Effector memory CD8-positive, alpha-beta T cell (primary cell): ENCODE measurements at regions not wholly inside any gene's neighbourhood (a gene's known extent, or its start where the extent isn't known, plus 50 kb on each side); places are given as distances from the start of the nearest gene placed in this dataset.

Experiments used
- ATAC-seq: fragments of 150-1000 bp; cut with Tn5 transposase; replicated peaks from 2 replicates; pipeline ENCODE4 v1.10.0; 2021; ENCODE audit warnings: mild to moderate bottlenecking, moderate library complexity
- DNase-seq, 3 experiments: peaks; one replicate each; pipeline ENCODE4 v3.0.0; 2021
- H3K27ac Mint-ChIP-seq, 2 donors: one replicate each; pipeline ENCODE4 v1.8.0; 2022; ENCODE audit warnings: mild to moderate bottlenecking in 2 of 2, mixed read lengths in 2 of 2, moderate library complexity in 2 of 2
- H3K27me3 Mint-ChIP-seq, 2 donors: one replicate each; pipeline ENCODE4 v1.8.0; 2022; ENCODE audit warnings: mixed read lengths in 2 of 2
- H3K36me3 Mint-ChIP-seq: one replicate; pipeline ENCODE4 v1.8.0; 2022; ENCODE audit warnings: mild to moderate bottlenecking, moderate library complexity, mixed read lengths; ENCODE audit not compliant: insufficient read depth
- H3K4me1 Mint-ChIP-seq, 2 donors: one replicate each; pipeline ENCODE4 v1.8.0; 2022; ENCODE audit warnings: low read depth in 2 of 2, mixed read lengths in 2 of 2
- H3K4me3 Mint-ChIP-seq, 2 donors: one replicate each; pipeline ENCODE4 v1.8.0; 2022; ENCODE audit warnings: mild to moderate bottlenecking in 2 of 2, mixed read lengths in 2 of 2, moderate library complexity in 2 of 2
- H3K9me3 Mint-ChIP-seq, 2 donors: one replicate each; pipeline ENCODE4 v1.8.0; 2022; ENCODE audit warnings: mixed read lengths in 2 of 2

DNA sequence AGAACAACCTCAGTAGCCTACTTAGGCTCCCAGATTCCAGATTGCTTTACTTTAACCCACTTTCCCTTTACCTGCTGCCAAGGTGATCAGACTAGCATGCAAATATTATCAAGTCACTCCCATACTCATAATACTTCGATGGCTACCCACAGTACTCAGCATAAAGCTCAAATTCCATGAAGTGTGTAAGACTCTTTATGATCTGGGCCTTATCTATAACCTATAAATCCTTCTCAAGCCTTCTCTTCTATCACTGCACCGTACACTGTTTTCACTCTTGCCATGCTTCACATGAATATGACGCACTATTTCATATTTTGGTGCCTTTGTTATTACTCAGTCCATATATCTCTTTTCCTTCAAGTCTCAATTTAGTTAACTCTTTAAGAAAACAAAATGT, 135.2 kb upstream of the TARS1 start:
- no peaks in the 10 kb centered on the region for H3K4me1 Mint-ChIP-seq
- H3K4me3 Mint-ChIP-seq, result no peak overlapping the region

DNA sequence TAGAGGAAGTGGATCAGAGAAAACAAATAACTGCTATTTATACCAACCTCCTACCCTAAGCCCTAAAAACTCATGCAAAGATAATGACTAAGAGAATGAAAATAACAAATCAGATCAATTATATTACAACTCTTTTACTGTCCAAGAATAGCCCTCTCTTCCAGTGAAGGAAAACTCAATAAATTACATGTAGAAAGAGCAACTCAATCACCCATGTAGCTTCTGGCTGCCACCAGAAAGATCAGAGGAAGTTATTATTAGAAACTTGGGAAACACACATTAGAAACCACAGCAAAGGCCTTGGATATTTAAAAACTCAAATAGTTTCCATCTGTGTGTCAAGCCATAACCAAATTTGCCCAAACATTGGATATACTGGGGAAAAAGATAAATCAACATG, 134.0 kb upstream of the TARS1 start:
- no peaks in the 10 kb centered on the region for H3K4me1 Mint-ChIP-seq
- no peak overlapping the region for H3K4me3 Mint-ChIP-seq
- H3K27me3 Mint-ChIP-seq, result no peaks in the 10 kb centered on the region
- no peaks in the 10 kb centered on the region for H3K9me3 Mint-ChIP-seq
- DNase-seq (no peak), ATAC-seq (no peak)
- no peaks in the 10 kb centered on the region for H3K36me3 Mint-ChIP-seq
- no peak overlapping the region for H3K27ac Mint-ChIP-seq

More for the DNA sequence above, 135.2 kb upstream of the TARS1 start:
- H3K9me3 Mint-ChIP-seq, result no peaks in the 10 kb centered on the region
- ATAC-seq (no peak), DNase-seq (no peak)
- H3K36me3 Mint-ChIP-seq, result no peaks in the 10 kb centered on the region
- no peaks in the 10 kb centered on the region for H3K27me3 Mint-ChIP-seq
- no peak overlapping the region for H3K27ac Mint-ChIP-seq

DNA sequence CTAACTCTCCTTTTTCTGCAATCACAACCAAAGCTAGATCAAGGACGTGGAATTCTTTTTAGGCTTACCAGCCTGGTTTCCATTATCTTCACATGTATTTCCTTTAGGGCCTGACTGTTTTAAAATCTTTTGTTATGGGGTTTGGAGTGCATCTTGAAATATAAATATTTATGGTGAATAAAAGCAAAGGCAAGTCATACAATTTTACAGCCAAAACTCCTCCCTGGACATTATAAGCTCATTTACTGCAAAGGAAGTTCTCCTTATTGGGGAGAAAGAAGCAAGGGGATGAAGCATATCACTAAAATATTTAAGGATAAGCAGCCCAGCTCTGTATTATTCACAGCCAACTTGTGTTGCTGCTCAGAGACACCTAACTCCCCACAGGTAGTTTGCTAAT, 132.2 kb upstream of the TARS1 start:
- H3K27me3 Mint-ChIP-seq, result no peaks in the 10 kb centered on the region
- DNase-seq (no peak), ATAC-seq (no peak)
- H3K27ac Mint-ChIP-seq, result no peak overlapping the region
- no peaks in the 10 kb centered on the region for H3K4me1 Mint-ChIP-seq
- H3K4me3 Mint-ChIP-seq, result no peak overlapping the region
- no peaks in the 10 kb centered on the region for H3K36me3 Mint-ChIP-seq
- H3K9me3 Mint-ChIP-seq, result no peaks in the 10 kb centered on the region

DNA sequence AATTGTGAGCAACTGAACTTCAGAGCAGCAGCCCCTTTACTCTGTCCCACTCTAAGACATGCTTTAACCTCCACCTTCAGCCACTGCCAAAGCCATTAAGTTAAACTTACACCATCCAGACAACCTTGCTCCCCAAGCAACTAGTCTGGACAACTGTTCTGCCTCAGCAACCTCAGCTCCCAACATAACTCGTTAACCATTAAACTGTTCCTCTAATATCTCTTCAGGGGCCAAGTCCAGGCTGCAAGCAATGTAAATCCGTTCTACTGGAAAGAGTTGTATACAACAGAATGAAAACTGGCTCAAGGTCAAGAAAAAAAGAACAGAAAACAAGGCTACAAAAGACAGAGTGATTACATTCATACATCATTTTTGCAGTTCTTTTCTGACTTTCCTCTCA, 131.7 kb upstream of the TARS1 start:
- Mint-ChIP-seq H3K36me3 (no peaks in the 10 kb centered on the region), H3K27ac (no peak overlapping the region), H3K27me3 (no peaks in the 10 kb centered on the region), H3K9me3 (no peaks in the 10 kb centered on the region), H3K4me3 (no peak overlapping the region), H3K4me1 (no peaks in the 10 kb centered on the region)
- ATAC-seq (no peak), DNase-seq (no peak)

DNA sequence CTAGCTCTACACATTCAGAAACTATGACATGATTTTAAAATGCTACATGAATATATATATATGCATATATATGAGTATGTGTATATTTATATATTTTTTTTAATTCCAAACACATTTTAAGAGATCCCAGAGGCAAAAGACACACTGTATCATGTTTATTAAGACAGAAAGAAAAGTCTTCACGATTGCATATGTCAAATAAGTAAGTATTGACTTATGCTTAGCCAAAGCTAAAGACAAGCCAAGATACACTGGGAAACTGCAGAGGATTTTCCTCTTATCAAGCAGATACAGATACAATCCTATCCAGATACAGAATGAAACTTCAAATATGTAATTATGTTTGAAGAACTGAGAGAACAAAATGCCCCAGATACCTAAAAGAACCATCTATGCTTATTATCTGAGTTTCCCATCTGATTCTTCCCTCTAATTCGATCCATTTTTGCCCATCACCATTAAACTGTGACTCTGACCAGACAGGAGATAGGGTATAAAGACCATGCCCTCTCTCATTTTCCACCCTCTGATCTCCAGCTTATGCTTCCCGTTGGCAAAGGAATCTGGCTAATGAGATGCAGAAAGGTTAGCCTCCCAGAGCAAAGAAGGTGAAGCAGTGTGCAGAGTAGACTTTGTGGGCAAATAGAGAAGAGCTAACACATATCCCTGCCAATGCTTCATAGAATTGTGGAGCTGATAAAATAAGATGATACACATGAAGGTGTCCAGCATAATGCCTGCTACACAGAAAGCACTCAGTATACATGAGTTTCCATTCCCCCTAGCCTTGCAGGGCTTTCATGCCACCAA, 131.0 kb upstream of the TARS1 start:
- ATAC-seq, result no peak
- Mint-ChIP-seq H3K4me3 (no peak overlapping the region), H3K4me1 (no peaks in the 10 kb centered on the region), H3K9me3 (no peaks in the 10 kb centered on the region), H3K27me3 (no peaks in the 10 kb centered on the region), H3K36me3 (no peaks in the 10 kb centered on the region), H3K27ac (no peak overlapping the region)
- DNase-seq, result no peak

DNA sequence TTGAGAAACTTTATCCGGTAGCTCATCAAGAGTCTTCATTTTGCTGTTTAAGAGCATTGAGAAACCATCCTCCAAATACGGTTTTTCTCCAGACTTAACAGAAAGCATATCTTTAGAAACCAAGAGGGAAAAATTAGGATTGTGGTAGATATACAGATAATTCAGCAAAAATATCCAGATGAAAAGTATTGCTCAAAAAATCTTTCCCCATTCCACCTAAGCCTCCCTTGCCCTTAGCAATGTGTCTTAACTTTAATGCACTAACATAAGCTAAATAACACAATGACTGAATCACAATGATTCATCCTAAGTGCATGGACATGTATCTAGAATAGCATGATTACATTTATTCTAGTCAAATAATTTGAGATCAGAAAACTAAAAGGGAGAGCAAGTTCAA, 130.3 kb upstream of the TARS1 start:
- ATAC-seq, result no peak
- Mint-ChIP-seq H3K4me3 (no peak overlapping the region), H3K27me3 (no peaks in the 10 kb centered on the region), H3K36me3 (no peaks in the 10 kb centered on the region), H3K4me1 (no peaks in the 10 kb centered on the region), H3K9me3 (no peaks in the 10 kb centered on the region), H3K27ac (no peak overlapping the region)
- no peak for DNase-seq

DNA sequence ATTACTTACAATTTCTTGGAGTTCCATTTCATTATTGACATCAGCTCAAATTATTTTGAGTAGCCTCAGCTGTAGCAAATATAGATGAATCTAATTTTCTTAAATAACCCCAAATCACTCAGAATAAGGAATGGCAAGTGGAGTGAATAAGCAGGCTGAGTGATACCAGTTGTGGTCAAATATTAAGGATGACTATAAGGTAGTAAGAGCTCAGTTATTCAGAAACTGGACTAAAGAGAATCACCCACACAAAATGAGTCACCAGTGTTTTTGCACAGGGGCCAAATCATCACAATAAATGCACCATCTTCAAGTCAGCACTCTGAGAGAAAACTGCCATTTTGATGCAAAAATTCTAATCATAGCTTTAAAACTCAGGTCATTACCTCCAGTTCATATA, 128.9 kb upstream of the TARS1 start:
- Mint-ChIP-seq H3K27me3 (no peaks in the 10 kb centered on the region), H3K4me3 (no peak overlapping the region), H3K36me3 (no peaks in the 10 kb centered on the region), H3K4me1 (no peaks in the 10 kb centered on the region), H3K9me3 (no peaks in the 10 kb centered on the region), H3K27ac (no peak overlapping the region)
- no peak for ATAC-seq
- no peak for DNase-seq

DNA sequence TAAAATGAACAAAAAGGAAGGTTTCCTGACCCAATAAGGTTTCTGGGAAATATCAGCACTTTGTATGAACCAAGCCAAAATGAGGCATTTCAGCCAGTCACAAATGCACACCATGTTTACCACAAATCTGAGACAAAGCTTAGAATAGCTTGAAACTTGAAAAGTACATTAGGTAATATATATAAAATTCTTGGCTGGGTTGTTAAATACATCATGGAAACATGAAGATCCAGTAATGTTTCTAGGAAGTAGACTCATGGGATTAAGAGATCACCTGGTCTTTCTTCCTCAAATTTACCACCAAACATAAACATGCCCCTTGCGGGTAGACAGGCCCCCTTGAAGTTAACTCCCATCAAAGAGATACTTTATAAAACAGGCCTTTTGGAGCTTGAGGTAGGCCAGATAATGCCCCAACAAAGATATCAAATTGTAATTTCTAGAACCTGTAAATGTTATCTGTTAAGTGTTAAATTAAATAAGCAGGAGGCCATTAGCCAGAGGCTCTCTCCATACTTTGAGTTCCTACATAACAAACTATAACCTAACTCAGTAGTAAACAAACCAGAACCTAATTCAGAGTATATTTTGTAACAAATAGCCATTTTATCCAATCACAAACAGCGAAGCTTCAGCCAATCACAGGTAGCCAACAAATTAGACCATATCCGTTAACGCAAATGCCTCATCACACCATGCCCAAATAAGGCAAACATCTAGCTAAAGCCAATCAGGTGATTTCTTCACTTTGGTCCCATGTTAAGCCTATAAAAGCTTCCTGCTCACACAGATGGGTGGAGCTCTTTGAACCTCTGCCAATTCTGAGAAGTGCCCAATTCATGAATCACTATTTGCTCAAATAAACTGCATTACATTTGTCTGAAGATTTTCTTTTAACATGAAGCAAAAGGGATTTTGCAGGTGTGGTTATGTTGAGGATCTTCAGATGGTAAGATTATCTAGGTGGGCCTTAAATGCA, 127.9 kb upstream of the TARS1 start:
- no peak for ATAC-seq
- no peak overlapping the region for H3K27ac Mint-ChIP-seq
- H3K4me3 Mint-ChIP-seq, result no peak overlapping the region
- H3K27me3 Mint-ChIP-seq, result no peaks in the 10 kb centered on the region
- no peaks in the 10 kb centered on the region for H3K9me3 Mint-ChIP-seq
- DNase-seq, result no peak
- H3K4me1 Mint-ChIP-seq, result no peaks in the 10 kb centered on the region
- no peaks in the 10 kb centered on the region for H3K36me3 Mint-ChIP-seq

DNA sequence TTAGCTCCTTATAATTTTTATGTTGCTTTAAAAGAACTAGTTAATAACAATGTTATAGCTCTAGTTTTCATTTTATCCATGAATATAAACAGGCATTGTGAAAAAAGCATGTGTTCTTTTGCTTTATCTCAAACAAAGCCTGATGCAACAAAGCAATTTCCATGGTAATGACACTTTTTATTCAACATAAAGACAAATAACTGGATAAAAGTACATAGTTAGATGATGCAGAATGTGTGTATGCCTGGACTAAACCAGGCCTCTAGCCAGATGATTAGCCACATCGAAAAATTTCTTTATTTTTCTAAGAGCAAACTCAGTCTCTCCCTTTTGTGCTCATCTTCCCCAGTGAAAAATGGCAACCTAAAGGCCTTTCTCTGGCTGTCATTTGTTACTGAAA, 125.6 kb upstream of the TARS1 start:
- ATAC-seq (no peak), DNase-seq (no peak)
- Mint-ChIP-seq H3K36me3 (no peaks in the 10 kb centered on the region), H3K27ac (no peak overlapping the region), H3K9me3 (no peaks in the 10 kb centered on the region), H3K4me1 (no peaks in the 10 kb centered on the region), H3K4me3 (no peak overlapping the region), H3K27me3 (no peaks in the 10 kb centered on the region)

DNA sequence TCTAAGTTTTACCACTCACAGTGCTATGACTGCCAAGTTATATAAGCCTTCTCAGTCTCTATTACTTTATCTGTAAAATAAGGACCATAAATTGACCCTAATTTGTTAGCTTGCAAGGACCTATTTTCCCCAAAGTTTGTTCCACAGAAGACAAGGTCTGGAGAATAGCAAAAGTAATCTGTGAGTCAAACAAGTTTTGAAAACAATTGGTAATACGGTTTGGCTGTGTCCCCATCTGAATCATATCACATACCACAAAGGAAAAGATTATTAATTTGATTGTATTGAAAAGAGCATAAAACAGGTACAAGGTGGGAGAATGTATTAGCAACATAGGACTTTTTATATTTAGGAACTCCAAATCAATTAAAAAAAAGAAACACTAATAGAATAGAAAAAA, 124.0 kb upstream of the TARS1 start:
- Mint-ChIP-seq H3K9me3 (no peaks in the 10 kb centered on the region), H3K4me3 (no peak overlapping the region), H3K27me3 (no peaks in the 10 kb centered on the region), H3K27ac (no peak overlapping the region), H3K4me1 (no peaks in the 10 kb centered on the region), H3K36me3 (no peaks in the 10 kb centered on the region)
- DNase-seq (no peak), ATAC-seq (no peak)

DNA sequence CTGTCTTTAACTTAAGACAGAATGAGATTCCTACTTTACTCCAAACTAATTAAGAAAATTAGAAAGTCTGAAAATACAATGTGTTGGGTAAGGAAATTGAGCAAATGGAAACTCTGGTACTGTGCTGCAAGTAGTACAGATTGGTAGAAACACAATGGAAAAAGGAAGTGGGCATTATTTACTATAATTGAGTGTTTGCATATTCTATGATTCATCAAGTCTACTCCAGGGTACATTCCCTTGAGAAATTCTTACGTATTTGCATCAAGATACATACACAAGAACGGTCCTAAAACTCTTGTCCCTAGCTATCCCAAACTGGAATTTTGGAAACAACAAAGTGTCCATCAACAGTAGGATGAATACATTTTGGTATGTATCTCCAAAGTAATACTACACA, 123.5 kb upstream of the TARS1 start:
- DNase-seq, result no peak
- H3K4me3 Mint-ChIP-seq, result no peak overlapping the region
- H3K27ac Mint-ChIP-seq, result no peak overlapping the region
- no peaks in the 10 kb centered on the region for H3K36me3 Mint-ChIP-seq
- no peaks in the 10 kb centered on the region for H3K4me1 Mint-ChIP-seq
- no peak for ATAC-seq
- H3K27me3 Mint-ChIP-seq, result no peaks in the 10 kb centered on the region
- H3K9me3 Mint-ChIP-seq, result no peaks in the 10 kb centered on the region

DNA sequence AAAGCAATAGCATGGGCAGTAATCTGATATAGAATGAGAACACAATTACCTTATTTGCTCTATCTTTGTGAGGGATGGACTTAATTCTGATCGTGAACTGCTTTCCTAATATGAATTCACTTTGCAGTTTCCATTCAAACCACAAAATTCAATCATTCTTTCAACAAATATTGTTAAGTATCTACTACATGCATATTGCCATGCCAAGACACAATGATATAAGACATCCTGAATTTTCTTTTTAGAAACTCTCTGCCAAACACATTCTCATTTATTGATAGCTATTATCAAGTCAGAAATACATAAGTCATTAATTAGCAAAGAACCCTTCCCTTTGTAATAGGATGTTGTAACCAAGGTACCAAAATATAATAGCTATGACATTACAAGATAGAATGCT, 121.6 kb upstream of the TARS1 start:
- H3K4me1 Mint-ChIP-seq, result no peaks in the 10 kb centered on the region
- no peak overlapping the region for H3K4me3 Mint-ChIP-seq
- H3K36me3 Mint-ChIP-seq, result no peaks in the 10 kb centered on the region
- DNase-seq, result no peak
- no peak overlapping the region for H3K27ac Mint-ChIP-seq
- no peaks in the 10 kb centered on the region for H3K9me3 Mint-ChIP-seq
- ATAC-seq, result no peak
- no peaks in the 10 kb centered on the region for H3K27me3 Mint-ChIP-seq

DNA sequence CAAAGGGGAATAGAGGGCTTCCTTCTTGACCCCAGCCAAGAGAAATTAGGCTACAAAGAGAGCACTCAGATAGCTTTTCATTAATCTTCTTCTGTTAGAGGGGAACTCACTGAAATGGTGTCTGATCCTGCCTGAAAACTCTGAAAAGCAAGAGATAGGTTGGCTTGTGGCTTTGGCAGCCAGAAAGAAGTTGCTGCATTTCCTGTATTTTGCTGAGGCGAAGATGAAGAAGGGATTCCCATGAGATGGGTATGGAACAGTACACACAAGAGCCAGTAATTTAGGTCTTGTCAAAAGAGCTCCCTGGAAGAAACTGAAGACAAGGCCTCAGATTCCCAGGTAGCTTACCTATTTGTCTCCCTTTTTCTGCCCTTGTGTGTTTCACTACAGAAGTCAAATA, 120.9 kb upstream of the TARS1 start:
- H3K27me3 Mint-ChIP-seq, result no peaks in the 10 kb centered on the region
- DNase-seq (no peak), ATAC-seq (no peak)
- H3K36me3 Mint-ChIP-seq, result no peaks in the 10 kb centered on the region
- no peaks in the 10 kb centered on the region for H3K4me1 Mint-ChIP-seq
- no peaks in the 10 kb centered on the region for H3K9me3 Mint-ChIP-seq
- H3K4me3 Mint-ChIP-seq, result no peak overlapping the region
- no peak overlapping the region for H3K27ac Mint-ChIP-seq

DNA sequence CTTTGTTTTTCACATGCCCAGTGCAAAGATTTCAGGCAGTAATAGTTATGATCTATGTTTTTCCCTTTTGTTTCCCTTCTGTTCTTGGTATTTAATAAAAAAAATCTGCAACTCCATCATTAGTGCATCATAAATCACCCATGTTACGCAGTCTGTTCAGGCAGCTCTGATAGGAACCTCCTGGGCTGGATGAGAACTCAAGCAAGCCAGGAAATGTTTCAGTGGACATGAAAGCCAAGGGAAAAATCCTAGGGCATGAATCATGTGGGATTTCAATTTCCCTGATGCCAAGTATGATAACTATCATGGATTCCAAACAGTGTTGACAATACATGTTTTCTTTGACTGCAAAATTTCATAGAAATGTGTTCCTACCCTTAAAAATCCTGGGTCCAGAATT, 119.7 kb upstream of the TARS1 start:
- Mint-ChIP-seq H3K9me3 (no peaks in the 10 kb centered on the region), H3K27ac (no peak overlapping the region), H3K27me3 (no peaks in the 10 kb centered on the region), H3K4me3 (no peak overlapping the region), H3K4me1 (no peaks in the 10 kb centered on the region), H3K36me3 (no peaks in the 10 kb centered on the region)
- ATAC-seq (no peak), DNase-seq (no peak)
